Liver (tissue), 8 donors: ENCODE measurements at regions not wholly inside any gene's neighbourhood (a gene's known extent, or its start where the extent isn't known, plus 50 kb on each side); places are given as distances from the start of the nearest gene placed in this dataset.

ENCODE experiments used
- DNase-seq: peaks from one replicate; pipeline ENCODE4 v3.0.0-alpha.2; 2017; ENCODE audit warnings: low spot score
- H3K27ac ChIP-seq, 2 donors: one replicate each; pipeline ENCODE4 v1.7.0; 2013; ENCODE audit warnings: inconsistent platforms in 2 of 2, low read length in 2 of 2, control low read depth in 1 of 2, low read depth in 1 of 2, mild to moderate bottlenecking in 1 of 2
- H3K27me3 ChIP-seq, 4 donors: one replicate each; pipeline versions ENCODE4 v1.6.1 to v1.7.0; 2013; ENCODE audit warnings: low read length in 3 of 4, inconsistent platforms in 1 of 4, mild to moderate bottlenecking in 1 of 4, moderate library complexity in 1 of 4; ENCODE audit not compliant: control insufficient read depth in 4 of 4, insufficient read depth in 4 of 4
- H3K36me3 ChIP-seq, 4 donors: one replicate each; pipeline versions ENCODE4 v1.6.1 to v1.7.0; 2013; ENCODE audit warnings: low read length in 3 of 4, mild to moderate bottlenecking in 3 of 4, low read depth in 1 of 4, moderate library complexity in 1 of 4; ENCODE audit not compliant: control insufficient read depth in 4 of 4, insufficient read depth in 3 of 4
- H3K4me1 ChIP-seq, 4 donors: one replicate each; pipeline versions ENCODE4 v1.6.1 to v1.7.0; 2013; ENCODE audit warnings: low read length in 3 of 4, mild to moderate bottlenecking in 3 of 4, moderate library complexity in 1 of 4; ENCODE audit not compliant: control insufficient read depth in 4 of 4, insufficient read depth in 4 of 4
- H3K4me3 ChIP-seq, 3 donors: one replicate each; pipeline versions ENCODE4 v1.6.1 to v1.7.0; 2013; ENCODE audit warnings: low read length in 3 of 3, control low read depth in 1 of 3, low read depth in 1 of 3, mild to moderate bottlenecking in 1 of 3
- H3K9ac ChIP-seq, 2 donors: one replicate each; pipeline ENCODE4 v1.7.0; 2013; ENCODE audit warnings: low read length in 2 of 2, mild to moderate bottlenecking in 2 of 2, moderate library complexity in 2 of 2, control low read depth in 1 of 2, low read depth in 1 of 2
- H3K9me3 ChIP-seq, 4 donors: one replicate each; pipeline versions ENCODE4 v1.6.1 to v1.7.0; 2013; ENCODE audit warnings: low read length in 3 of 4; ENCODE audit not compliant: control insufficient read depth in 4 of 4
- CTCF ChIP-seq: fragments of 150-350 bp; IDR thresholded peaks from 2 replicates; pipeline ENCODE4 v1.5.1; 2017; ENCODE audit warnings: improper control_type of control experiment, low read depth, low read length; ENCODE audit not compliant: missing input control
- EGR1 ChIP-seq, 2 donors: IDR thresholded peaks; 2 replicates each; pipeline ENCODE4 v1.6.1; 2016 to 2018; ENCODE audit warnings: antibody characterized with exemption in 2 of 2, low read depth in 2 of 2
- FOXA1 ChIP-seq: IDR thresholded peaks from 2 replicates; pipeline ENCODE4 v1.6.1; 2016; ENCODE audit warnings: antibody characterized with exemption
- FOXA2 ChIP-seq: IDR thresholded peaks from 2 replicates; pipeline ENCODE4 v1.6.1; 2016; ENCODE audit warnings: antibody characterized with exemption
- GABPA ChIP-seq, 2 donors: IDR thresholded peaks in 1 of 2; conservative IDR thresholded peaks in 1 of 2; 2 replicates each; pipeline ENCODE4 v1.6.1; 2016; ENCODE audit warnings: antibody characterized with exemption in 2 of 2, mild to moderate bottlenecking in 1 of 2, moderate library complexity in 1 of 2
- HNF4A ChIP-seq, 2 donors: conservative IDR thresholded peaks; 2 replicates each; pipeline ENCODE4 v1.6.1; 2016; ENCODE audit warnings: antibody characterized with exemption in 2 of 2, mild to moderate bottlenecking in 2 of 2
- HNF4G ChIP-seq: IDR thresholded peaks from 2 replicates; pipeline ENCODE4 v1.6.1; 2016; ENCODE audit warnings: antibody characterized with exemption
- JUND ChIP-seq, 2 donors: IDR thresholded peaks; 2 replicates each; pipeline ENCODE4 v1.6.1; 2016; ENCODE audit warnings: antibody characterized with exemption in 2 of 2
- NR2F2 ChIP-seq: IDR thresholded peaks from 2 replicates; pipeline ENCODE4 v1.6.1; 2016; ENCODE audit warnings: antibody characterized with exemption
- RAD21 ChIP-seq, 2 donors: IDR thresholded peaks; 2 replicates each; pipeline ENCODE4 v1.6.1; 2016; ENCODE audit warnings: antibody characterized with exemption in 2 of 2, mild to moderate bottlenecking in 2 of 2
- REST ChIP-seq: IDR thresholded peaks from 2 replicates; pipeline ENCODE4 v1.6.1; 2016; ENCODE audit warnings: antibody characterized with exemption, mild to moderate bottlenecking
- RXRA ChIP-seq, 2 donors: IDR thresholded peaks; 2 replicates each; pipeline ENCODE4 v1.6.1; 2017 to 2018; ENCODE audit warnings: antibody characterized with exemption in 2 of 2, mild to moderate bottlenecking in 1 of 2
- SP1 ChIP-seq: IDR thresholded peaks from 2 replicates; pipeline ENCODE4 v1.6.1; 2018; ENCODE audit warnings: antibody characterized with exemption, mild to moderate bottlenecking
- TAF1 ChIP-seq: conservative IDR thresholded peaks from 2 replicates; pipeline ENCODE4 v1.6.1; 2016; ENCODE audit warnings: antibody characterized with exemption, mild to moderate bottlenecking
- YY1 ChIP-seq: IDR thresholded peaks from 2 replicates; pipeline ENCODE4 v1.6.1; 2016; ENCODE audit warnings: antibody characterized with exemption, mild to moderate bottlenecking
- WGBS: extraction: QIAGEN DNeasy Blood & Tissue Kit; methylation state at CpG from one replicate; pipeline ENCODE4 v1.1.7; 2013; 5-methylcytosine and 5-hydroxymethylcytosine counted together
- TF ChIP-seq, protein P1 (sequence below): IDR thresholded peaks from 2 replicates; pipeline ENCODE4 v1.6.1; 2016; ENCODE audit warnings: antibody characterized with exemption
- TF ChIP-seq, protein P2 (sequence below): IDR thresholded peaks from 2 replicates; pipeline ENCODE4 v1.6.1; 2016; ENCODE audit warnings: antibody characterized with exemption
- TF ChIP-seq, protein P3 (sequence below): IDR thresholded peaks from 2 replicates; pipeline ENCODE4 v1.6.1; 2016; ENCODE audit warnings: antibody characterized with exemption
- donor health status: healthy.
- donor health status: healthy.
- donor health status: healthy.
- donor health status: healthy.
- donor health status: healthy.

- Histone ChIP-seq H3K4me1 (no peaks in the 10 kb centered on the region), H3K27me3 (no peaks in the 10 kb centered on the region), H3K27ac (no peak overlapping the region), H3K36me3 (no peaks in the 10 kb centered on the region), H3K9me3 (no peaks in the 10 kb centered on the region), H3K9ac (no peak overlapping the region), H3K4me3 (no peak overlapping the region)
- DNase-seq, result no peak
- WGBS, result 86% methylated on average over 4 of the region's 4 CpGs
- TF ChIP-seq JUND (IDR thresholded peaks at IDR 0.05) (no peak), HNF4G (no peak), NR2F2 (no peak), YY1 (no peak), TAF1 (no peak), CTCF (no peak), RAD21 (IDR thresholded peaks at IDR 0.05) (no peak), EGR1 (IDR thresholded peaks at IDR 0.05; ENCODE audit: low read depth in 2 of 2) (no peak), FOXA2 (no peak), FOXA1 (no peak), SP1 (no peak), GABPA (IDR thresholded peaks at IDR 0.05 in 1 of 2, conservative IDR thresholded peaks at IDR 0.05 in 1 of 2) (no peak), REST (no peak), RXRA (IDR thresholded peaks at IDR 0.05) (no peak)
- TF ChIP-seq, protein P1, sequence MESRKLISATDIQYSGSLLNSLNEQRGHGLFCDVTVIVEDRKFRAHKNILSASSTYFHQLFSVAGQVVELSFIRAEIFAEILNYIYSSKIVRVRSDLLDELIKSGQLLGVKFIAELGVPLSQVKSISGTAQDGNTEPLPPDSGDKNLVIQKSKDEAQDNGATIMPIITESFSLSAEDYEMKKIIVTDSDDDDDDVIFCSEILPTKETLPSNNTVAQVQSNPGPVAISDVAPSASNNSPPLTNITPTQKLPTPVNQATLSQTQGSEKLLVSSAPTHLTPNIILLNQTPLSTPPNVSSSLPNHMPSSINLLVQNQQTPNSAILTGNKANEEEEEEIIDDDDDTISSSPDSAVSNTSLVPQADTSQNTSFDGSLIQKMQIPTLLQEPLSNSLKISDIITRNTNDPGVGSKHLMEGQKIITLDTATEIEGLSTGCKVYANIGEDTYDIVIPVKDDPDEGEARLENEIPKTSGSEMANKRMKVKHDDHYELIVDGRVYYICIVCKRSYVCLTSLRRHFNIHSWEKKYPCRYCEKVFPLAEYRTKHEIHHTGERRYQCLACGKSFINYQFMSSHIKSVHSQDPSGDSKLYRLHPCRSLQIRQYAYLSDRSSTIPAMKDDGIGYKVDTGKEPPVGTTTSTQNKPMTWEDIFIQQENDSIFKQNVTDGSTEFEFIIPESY, result no peak
- TF ChIP-seq, protein P2, sequence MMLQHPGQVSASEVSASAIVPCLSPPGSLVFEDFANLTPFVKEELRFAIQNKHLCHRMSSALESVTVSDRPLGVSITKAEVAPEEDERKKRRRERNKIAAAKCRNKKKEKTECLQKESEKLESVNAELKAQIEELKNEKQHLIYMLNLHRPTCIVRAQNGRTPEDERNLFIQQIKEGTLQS, result no peak
These were observed 136.0 kb upstream of the NPY2R start for GRCh38 chr4:155072417-155072816.

- 64% methylated on average over 3 of the region's 3 CpGs for WGBS
- Histone ChIP-seq H3K27me3 (no peaks in the 10 kb centered on the region), H3K36me3 (no peaks in the 10 kb centered on the region), H3K9me3 (no peaks in the 10 kb centered on the region), H3K9ac (no peak overlapping the region), H3K27ac (no peak overlapping the region), H3K4me3 (no peak overlapping the region), H3K4me1 (no peaks in the 10 kb centered on the region)
- DNase-seq, result no peak
- TF ChIP-seq RAD21 (IDR thresholded peaks at IDR 0.05) (no peak), REST (no peak), JUND (IDR thresholded peaks at IDR 0.05) (no peak), GABPA (IDR thresholded peaks at IDR 0.05 in 1 of 2, conservative IDR thresholded peaks at IDR 0.05 in 1 of 2) (no peak), FOXA2 (no peak), NR2F2 (no peak), HNF4A (conservative IDR thresholded peaks at IDR 0.05) (no peak), YY1 (no peak), FOXA1 (no peak)
- TF ChIP-seq, protein P2, result no peak
- TF ChIP-seq, protein P1, result no peak
- TF ChIP-seq, protein P3, sequence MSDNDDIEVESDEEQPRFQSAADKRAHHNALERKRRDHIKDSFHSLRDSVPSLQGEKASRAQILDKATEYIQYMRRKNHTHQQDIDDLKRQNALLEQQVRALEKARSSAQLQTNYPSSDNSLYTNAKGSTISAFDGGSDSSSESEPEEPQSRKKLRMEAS, result no peak
These were observed 134.6 kb upstream of the NPY2R start for GRCh38 chr4:155073852-155074251.
